OCI-LY3 (cell line): ENCODE measurements at regions not wholly inside any gene's neighbourhood (a gene's known extent, or its start where the extent isn't known, plus 50 kb on each side); places are given as distances from the start of the nearest gene placed in this dataset.

ENCODE experiments used
- CTCF ChIP-seq: fragments of 200-600, 300-600 bp; sonication (generic); IDR thresholded peaks from 2 replicates; pipeline ENCODE4 v1.5.1; 2014; ENCODE audit warnings: antibody characterized with exemption, low read length, low read depth
- EZH2phosphoT487 ChIP-seq: fragments of 200-600 bp; shearing (Covaris generic); IDR thresholded peaks from 2 replicates; pipeline ENCODE4 v1.6.1; 2018; ENCODE audit warnings: antibody characterized with exemption, mixed run types, low read depth

GRCh38 chr14:55822906-55823305, 242.9 kb downstream of the KTN1 start:
- TF ChIP-seq CTCF, result no peak
- TF ChIP-seq EZH2phosphoT487, result no peak
